Lung microvascular endothelial cell (primary cell): ENCODE measurements at regions not wholly inside any gene's neighbourhood (a gene's known extent, or its start where the extent isn't known, plus 50 kb on each side); places are given as distances from the start of the nearest gene placed in this dataset.
"Not testable (repeated sequence)": the region's sequence is repeated elsewhere in the genome, so short reads cannot be mapped to it uniquely, and the experiment has no call there.

ENCODE experiments used
- DNase-seq, 2 donors: peaks; one replicate each; pipeline versions ENCODE4 v3.0.0 to v3.0.0-alpha.2; 2010; ENCODE audit warnings: low read depth in 2 of 2

DNA sequence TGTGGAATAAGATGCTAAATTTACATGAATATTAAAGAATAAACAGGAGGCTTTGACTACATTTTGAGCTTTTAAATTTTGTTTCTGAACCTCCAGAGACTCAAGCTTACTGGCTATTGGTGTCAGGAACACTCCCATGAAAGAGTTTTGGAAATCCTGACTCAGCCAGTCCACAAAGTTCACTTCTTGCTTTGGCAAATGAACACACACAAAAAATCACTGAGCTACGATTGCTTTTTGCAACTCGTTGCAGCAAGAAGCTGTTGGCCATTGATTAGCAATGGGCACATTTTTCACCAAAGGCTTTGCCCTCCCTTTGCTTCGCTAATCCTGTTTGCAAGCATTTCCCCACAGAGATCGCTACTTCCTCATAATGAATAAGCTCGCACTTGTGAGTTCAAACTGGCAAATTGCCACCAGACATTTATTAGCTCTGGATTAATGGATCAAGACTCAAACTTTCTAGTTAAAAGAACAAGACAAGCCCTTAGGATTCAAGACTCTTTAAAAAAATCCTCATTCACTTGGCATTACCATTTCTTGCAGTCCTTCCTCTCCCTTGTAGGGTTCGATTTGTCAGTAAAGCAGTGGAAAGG is 343.2 kb upstream of the ONECUT1 start:
- DNase-seq: no peak

DNA sequence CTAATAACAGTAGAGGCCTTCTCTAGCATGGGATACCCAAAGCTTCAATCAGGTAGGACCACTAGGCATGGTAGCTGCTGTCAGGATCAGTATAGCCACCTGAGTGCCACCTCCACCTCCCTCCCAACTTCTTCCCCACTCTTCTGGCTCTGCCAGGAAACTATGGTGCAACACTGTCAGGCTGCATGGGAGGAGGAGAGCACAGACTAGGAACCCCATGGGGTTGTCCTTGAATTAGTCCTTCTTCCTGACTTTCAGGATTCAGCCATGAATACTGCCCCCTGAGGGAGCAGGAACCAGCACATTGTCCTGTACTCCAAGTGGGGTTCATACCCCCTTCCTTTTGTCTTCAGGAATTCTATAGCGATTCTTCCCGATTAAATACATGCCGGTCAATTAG is 340.8 kb upstream of the ONECUT1 start:
- no peak for DNase-seq

DNA sequence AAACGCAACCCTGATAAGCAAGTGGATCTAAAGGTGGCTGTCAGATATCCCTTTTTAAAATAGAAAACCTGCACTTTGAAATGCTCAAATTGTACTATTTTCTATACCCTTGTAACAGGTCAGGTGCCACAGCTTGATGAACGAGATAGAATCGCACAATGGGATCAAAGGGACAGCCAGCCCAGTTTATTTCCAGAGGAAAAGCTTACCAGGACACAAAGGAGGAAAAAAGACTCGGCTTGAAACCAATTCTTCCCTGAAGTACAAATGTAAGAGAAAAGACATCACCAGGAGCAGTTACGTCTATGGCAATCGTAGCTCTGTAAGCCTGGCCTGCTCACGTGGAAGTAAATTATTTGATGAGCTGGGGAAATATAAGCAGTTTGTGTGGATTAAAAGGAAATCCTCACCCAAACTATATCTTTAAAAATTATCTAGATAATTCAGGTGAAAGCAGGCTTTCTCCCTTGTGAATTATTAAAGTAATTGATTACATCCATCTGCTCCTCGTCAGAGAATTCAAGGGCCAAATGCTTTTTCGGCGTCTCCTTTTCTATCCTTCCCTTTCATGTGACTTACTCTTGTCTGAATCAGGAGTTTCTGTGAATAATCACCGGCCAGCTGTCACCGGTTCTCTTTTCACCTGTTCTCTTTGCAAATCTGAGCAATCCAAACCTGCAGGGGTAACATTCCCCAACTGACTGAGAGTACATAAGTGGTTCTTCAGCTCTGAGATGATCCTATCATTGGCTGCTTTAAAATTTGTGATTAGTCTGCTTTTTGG is 339.2 kb upstream of the ONECUT1 start:
- no peak for DNase-seq

DNA sequence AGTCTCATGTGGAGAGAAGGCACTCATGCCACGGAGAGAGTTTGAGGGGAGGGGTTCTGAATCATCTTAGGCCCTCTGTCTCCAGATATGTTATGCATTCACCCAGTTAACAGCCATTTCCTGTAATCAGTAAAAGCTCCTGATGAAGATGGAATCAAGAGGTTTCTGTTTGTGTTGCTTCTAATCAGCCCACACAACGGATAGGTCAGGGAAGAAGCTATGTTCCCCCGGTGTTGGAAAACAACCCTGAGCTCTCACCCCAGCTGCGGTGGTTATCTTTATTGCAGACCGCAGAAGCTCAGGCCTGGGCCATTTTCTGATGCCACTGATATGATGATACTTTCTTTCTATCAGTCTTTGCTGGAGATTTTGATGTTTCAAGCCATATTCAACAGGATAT is 338.5 kb upstream of the ONECUT1 start:
- DNase-seq: no peak

DNA sequence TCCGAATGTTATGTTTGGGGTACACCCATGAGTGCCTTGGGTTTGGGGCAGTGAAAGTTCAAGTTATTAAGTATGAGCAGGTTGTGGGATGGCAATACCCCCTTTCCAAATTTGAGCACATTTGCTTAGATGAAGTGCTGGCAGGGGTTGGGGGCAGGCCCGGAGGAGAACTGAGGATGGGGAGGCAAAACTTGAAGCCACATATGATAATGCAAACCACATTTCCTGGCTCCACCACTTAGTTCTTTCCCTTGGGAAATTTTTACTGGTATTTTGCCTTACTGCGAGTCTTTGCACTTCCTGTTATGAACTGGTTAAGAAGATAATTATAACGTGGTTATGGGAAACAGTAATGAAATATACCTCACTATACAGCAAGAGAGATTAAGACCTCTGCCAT is 336.0 kb upstream of the ONECUT1 start:
- no peak for DNase-seq

DNA sequence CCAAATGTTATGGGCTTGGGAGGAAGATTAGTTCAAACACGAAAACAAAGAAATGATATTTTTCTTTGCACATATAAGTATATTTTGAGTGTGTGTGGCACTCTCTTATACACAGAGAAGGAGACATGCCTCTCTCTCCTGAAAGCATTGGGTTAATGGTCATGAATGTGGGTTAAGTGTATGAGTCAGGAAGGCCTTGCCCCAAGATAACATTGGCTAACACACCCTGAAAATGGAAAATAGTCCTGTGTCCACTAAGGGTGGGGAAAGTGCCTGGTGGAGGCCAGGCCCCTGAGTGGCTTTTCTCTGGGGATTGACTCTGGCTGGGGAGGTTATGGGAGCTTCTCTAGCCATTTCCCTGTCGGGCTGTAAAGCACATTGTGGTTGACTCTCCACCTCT is 332.7 kb upstream of the ONECUT1 start:
- DNase-seq: no peak

DNA sequence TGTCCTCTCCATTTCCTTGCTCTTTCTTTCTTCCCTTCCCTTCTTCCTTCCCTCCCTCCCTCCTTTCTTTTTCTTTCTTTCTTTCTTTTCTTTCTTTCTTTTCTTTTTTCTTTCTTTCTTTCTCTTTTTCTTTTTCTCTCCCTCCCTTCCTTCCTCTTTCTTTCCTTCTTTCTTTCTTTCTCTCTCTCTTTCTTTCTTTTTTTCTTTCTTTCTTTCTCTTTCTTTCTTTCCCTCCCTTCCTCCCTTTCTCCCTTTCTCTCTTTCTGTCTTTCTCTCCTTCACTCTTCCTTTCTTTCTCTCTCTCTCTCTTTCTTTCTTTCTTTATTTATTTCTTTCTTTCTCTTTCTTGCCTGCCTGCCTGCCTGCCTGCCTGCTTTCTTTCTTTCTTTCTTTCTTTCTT is 326.8 kb upstream of the ONECUT1 start:
- DNase-seq: not testable (repeated sequence)

DNA sequence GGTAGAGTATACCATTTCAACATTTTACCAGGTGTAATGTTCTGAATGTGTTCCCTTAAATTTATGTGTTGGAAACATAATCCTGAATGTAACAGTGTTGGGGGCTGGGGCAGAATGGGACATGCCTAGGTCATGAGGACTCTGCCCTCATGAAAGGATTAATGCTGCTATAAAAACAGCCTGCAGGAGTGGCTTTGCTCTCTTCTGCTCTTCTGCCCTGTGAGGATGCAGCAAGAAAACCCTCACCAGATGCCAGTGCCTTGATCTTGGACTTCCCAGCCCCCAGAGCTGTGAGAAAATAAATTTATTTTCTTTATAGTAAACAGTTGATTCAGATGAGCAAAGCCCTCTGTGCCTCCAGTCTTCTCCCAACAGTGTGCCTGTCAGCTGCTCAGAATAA is 326.0 kb upstream of the ONECUT1 start:
- DNase-seq: no peak

DNA sequence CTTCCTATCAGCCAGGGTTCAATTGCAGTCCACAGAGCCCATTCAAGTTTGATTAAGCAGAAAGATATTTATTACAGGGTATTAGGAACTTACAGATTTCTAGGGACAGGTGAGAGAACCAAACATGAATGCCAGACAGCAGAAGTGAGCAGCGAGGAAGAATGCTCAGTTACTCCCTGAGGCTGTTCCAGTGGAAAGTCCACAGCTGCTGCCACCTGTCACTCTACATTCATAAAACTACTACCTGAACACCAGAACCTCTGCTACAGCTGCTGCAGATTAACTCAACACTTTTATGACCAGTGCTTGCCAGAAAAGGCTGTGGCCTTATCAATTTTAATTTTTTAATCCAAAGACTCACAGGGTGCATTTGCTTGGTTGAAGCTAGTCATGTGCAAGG is 325.4 kb upstream of the ONECUT1 start:
- DNase-seq: no peak

DNA sequence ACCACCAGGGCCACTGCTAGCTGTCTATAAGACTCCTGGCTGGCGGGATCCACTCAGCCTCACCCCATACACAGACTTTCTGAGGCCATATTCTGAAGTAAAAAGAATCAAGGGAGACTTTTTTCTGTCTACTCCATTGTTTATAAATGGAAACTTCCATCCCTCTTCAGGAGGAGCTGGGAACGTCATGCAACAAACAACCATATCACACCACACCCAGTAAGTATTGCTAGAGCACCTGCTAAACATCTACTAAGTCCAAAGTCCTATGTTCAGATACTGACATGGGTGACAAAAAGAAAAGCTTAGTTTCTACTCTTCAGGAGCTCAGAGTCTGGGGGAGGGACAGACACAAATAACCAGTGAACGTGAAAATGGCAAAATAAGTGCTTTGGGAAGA is 324.8 kb upstream of the ONECUT1 start:
- DNase-seq: no peak

DNA sequence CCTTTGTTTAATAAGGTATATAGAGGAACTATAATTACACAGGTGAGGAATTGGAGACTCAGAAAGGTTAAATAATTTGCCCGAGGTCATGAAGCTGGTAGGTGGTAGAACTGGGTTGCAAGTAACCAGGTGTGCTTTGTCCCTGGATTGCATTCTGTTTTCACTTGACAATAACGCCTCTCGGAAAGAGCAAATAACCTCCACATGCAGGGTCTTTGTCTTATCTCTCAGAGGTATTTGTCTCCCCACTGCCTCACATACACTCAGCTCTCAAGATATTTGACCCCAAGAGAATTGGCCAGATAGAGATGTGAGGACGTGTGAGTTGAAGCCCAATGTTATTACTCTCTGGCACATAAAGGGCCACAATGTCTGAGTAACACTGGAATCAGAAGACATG is 320.9 kb upstream of the ONECUT1 start:
- no peak for DNase-seq

DNA sequence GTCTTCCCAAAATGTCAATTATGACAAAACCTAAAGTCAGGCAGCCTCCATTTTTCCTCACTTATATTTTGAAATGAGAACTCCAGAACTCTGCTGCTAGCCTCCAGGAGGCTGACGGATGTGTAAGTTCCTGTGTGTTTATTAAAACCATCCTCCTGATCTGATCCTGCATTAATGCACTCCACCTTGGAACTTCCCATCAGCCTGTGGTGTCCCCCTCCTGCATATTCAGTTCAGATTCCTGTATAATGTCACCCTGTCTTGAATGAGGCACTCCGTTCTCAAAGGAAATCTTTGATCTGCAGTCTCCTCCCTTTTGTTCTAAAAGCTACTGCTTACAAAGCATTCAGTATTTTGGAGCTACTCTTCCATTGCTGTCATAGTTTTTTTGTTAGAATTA is 318.2 kb upstream of the ONECUT1 start:
- no peak for DNase-seq

DNA sequence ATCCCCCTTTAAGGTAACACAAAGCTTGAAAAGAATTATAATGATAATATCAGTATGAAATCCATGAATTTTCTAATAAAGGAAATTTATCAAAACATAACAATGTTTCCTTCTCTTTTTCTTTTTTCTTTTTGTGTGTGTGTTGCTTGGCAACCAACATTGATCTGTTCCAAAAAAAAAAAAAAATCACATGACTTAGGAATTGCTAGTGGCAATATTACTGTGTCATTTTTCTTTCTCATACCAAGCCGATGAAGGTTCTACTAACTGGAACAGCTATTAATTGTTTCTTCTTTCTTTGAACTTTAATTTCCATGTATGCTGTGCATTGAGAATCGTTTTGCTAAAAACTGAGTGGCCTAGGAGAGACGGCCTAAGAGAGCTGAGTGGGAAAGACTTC is 317.7 kb upstream of the ONECUT1 start:
- DNase-seq: no peak

DNA sequence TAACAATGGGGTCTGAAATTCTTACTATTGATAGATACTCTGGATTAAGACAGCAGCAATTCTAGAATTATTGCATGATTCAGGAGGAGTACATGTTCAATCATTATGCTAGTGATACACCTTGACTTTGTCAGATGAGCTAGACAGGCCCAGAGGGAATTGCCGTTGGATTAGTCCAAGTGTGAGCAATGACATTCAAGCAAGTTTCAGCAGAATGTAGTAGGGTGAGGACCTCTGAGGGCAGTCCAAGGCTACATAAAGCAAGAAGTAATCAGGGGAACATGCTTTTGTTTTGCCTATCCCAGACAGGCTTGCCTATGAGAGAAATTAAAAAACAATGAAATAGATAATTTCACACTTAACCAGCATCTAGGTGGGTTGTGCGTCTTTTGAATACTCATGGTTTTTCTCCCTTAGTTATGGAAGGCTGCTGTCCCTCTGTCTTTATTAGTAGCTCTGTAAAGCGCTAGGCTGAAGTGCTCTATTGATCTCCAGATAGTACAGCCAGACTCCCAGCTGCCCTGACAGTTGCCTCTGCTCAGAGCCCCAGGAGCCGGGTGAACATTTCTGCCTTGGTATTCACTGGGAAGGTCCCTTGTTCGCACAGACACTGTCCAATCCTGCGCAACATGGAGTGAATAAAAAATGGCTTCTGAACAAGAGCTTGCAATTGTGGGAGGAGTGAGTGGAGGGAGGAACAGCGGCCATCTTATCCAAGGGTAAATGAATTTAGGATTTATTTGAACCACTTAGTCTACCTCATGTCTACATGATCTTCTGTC is 316.6 kb upstream of the ONECUT1 start:
- no peak for DNase-seq

DNA sequence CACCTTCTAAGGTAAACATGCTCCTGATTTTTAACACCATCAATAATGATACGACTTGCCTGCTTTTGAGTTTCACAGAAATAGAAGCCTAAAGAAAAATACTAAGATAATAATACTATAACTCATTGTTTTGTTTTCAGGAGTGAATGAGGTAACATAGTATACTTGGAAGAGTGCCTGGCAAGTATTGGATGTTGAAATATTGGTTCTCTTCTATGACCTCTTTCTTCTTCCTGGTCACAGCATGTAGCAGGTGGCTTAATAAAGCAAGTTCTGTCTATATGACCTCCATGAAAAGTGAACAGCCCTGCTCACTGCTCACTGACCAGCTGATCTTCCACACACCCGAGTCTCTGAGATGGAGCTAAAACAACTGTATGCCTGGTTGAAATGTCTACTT is 312.3 kb upstream of the ONECUT1 start:
- DNase-seq: no peak

DNA sequence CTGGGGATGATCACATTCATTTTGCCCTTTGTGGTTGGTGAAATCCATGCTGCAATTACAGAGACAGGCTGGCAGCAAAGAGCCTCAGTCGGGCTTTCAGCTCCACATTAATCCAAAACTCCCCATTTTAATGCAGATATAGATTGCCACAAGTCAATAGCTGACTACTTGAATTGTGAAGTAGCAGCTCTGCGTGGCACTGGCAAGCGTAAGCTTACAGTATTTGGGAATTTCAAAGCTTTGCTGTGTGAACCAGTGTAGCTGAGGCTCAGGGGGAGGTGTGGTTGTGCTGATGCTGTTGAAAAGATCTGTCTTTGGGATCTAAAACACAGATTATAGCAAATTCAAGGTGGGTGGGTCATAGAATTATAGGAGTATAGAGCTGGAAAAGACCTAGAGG is 290.3 kb upstream of the ONECUT1 start:
- no peak for DNase-seq

DNA sequence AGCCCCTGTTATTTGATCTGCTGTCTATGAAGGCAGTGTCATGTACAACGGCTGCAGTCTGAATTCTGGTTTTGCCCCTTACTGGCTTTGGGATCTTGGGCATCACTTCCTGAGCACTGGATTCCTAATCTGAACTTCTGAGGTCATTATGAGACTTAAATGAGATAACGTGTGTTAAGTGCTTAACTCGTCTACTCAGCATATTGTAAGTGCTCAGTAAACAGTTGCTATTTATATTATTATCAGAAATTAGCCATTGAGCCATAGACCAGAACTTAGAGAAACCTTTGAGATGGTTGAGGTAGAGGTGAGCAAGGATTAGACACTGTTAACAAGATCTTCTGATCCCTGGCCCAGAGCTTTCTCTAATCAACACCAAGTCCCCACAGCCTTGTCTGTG is 284.1 kb upstream of the ONECUT1 start:
- no peak for DNase-seq

DNA sequence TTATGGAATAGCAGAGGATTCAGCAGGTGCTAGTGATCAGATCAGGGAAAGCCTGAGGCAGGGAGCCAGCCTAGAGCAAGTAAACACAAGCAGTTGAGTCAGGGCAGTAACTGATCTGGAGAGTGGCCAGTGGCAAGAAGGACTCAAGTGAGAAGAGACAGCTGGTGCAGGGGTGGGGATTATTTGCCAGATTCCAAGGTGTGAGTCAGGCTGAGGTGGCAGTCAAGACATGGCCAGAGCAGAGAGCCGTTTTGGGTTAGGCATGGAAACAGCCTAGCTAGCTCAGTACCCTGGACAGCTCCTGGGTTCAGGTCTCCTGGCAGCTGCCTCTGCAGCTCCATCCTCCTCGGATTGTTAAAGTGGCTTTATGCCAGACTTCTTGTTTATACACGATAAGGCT is 281.9 kb upstream of the ONECUT1 start:
- peak in 1 of 2 donors; percentile 29 for DNase-seq

DNA sequence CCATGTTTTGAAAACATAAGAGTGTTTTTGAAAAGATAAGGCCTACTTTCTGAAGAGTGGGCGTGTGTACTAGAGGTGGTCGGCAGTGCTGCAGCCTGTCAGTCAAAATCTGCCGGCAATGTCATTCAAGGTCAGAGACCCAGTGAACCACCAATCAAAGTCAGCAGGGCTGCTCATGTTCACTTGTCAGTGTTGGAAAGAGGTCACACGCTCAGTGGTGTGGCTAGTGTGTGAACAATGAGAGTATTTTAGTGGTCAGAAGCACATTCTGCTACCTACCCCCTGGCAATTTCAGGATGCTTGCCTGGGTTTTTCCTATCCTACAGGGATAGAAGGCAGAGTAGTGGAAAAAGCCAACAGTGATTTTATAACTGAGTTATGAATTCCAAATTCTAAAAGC is 278.5 kb upstream of the ONECUT1 start:
- DNase-seq: no peak

DNA sequence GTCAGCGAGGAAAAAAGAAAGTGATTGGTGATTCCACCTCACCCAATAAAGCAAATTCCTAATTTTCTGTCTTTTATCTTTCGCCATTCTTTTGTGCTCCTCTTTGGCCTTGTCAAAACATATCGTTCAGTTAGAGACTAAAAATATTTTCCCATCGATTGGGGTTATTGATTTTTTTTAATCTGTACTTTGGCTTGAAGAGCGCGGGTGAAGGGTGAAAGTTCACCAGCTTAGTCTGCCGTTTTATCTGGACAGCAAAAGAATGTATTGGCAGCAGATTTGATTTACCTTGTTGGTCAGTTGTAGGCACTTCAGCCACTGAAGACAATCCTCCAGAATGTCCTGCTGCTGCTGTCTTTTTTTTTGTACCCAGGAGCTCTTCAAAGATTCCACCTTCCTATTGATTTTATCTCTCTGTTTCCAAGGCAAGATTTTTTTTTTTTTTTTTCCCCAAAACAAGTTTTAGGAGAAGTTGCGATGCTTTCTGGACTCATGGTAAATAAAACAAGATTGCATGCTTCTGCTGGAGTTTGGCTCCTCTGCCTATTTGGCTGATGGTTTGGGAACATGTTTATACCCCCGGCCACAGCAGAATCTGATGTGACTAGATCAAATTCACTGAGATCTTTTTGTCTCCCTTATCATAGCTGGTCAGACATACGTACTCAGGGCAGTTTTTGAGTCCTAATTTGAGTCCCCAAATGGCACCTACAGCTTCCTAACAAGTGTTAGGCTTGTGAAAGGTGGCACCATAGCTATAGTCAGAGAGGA is 269.3 kb upstream of the ONECUT1 start:
- no peak for DNase-seq

DNA sequence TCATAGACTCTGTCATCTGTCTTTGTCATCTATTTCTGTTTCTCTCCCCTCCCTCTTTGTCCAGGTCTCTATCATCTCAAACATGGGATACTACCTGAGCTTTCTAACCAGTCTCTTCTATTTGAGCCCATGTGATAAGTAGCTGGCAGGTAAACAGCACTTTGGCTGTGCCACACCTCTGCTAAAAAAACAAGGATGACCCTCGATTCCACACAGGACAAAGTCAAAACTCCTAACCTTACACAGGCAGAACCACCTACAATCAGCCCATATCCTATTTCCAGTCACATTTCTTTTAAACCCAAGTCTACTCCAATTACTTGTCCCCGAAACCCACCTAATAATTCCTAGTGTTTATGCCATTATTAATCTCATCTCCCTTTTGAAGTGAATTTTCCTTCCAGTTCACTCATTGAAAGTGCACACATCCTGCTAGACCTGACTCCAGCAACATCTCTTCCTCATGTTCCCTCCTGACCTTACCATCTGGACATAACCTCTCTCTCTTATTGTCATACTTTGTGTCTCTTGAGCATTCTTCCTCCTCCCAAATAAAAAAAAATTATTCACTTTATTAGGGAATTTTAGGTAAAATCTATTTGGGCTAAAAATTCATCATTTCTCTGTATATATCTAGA is 256.1 kb upstream of the ONECUT1 start:
- no peak for DNase-seq

DNA sequence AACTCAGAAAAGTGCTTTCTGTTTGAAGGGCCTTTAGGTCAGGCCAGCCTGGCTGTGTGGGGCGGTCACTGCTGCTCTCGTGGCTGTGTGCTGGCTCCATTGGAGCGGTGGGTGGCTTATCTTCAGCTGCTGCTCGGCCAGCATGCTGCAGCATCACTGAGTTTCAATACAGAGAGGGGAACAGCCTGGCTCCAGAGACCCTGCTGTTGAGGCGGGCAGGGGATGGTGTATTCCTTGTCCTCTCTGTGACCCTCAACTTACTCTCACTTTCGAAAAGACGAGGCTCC is 248.5 kb upstream of the ONECUT1 start:
- DNase-seq: no peak
